Esophagus mucosa (tissue), 1 donor: ENCODE measurements at regions not wholly inside any gene's neighbourhood (a gene's known extent, or its start where the extent isn't known, plus 50 kb on each side); places are given as distances from the start of the nearest gene placed in this dataset.
"Not testable (repeated sequence)": the region's sequence is repeated elsewhere in the genome, so short reads cannot be mapped to it uniquely, and the experiment has no call there.

ENCODE experiments used
- ATAC-seq: fragments of 200-7000 bp; cut with Tn5 transposase; one replicate; pipeline ENCODE4 v1.9.1; 2020
- donor health status: DM: yes; HTN: yes; CAD: no.

DNA sequence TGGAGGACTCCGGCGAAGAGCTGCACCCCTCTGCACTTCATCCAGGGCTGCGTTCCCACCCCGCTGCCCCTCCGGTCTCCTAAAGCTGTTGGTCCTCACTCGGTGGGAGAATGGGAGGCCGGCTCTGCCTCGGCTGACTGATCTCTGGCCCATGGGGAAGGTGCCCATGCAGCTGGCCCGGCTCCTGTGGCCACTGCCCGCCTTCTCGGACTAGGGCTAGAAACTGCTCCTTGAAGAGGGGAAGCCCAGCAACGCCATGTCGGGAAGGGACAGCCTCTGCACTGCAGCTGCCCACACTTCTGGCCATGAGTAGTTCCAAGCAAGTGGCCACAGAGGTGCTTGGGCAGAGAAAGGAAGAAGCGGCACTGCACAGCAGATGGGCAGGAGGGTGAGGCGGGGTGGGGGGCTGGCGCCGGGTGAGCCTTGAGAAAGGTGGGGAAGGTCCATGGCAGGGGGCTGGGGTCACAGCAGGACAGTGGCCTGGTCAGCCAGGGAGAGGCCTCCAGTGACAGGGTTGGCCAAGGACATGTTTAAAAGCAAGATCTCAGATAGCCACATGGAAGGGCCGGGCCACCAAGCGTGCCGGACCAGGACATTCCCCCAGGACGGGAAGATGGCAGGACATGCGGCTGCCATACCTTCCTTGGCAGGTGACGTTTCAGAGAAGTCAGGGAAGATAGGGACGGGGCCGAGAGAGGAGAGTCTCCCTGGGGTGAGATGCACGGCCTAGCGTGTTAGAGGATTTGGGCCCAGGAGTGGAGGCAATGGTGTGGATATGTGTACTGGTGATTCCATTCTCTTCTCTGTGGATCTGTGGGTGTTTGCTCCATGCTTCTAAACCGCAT is 158.8 kb upstream of the HDAC4 start:
- ATAC-seq, result no peak

DNA sequence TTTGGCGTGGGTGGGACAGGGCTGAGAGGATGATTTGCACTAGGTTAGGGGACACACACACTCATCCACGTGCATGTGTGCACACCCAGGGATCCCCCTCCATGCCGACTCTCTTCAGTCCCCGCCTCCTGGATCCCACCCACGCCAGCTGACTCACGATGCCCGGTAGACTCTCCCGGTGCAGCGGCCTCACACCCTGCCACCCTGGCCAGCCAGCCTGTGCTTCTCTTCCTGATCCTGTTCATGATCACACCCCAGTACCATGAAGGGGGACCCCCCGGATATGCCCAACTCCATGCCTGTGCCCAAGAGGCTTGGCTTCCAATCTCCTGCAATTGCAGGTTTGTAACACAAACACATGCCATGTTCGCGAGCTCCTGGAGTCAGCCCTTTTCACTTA is 157.8 kb upstream of the HDAC4 start:
- no peak for ATAC-seq

DNA sequence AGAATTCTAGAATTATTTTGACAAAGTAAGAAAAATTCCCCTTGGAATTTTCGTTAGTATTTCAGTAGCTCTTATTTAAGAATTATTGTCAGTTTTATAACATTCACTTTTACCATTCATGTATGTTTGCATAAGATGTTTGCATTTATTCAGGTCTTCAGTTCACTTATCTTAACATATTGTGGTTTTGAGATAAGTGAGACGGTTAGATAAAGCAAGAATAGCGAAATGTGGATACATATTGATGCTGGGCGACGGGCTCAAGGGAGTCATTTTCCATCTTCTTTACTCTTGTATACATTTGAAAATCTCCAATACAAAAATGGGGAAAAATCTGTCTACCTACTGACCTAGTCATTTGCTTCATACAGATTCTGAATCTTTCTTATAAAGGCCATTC is 156.7 kb upstream of the HDAC4 start:
- ATAC-seq, result no peak

DNA sequence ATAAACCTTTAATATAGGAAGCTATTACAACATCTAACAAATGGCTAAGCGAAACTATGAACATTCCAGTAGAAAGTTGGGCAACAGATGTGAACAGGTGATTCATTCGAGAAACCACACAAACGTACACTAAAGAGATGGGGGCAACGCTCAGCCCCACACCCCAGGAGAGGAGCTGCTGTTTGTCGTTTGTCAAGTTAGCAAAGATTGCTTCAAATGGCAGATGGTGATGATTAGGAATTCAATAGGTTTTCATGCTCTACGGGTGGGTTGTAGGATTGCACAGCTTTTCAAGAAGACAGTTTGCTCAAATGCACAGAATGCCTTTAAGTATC is 154.7 kb upstream of the HDAC4 start:
- ATAC-seq, result no peak

DNA sequence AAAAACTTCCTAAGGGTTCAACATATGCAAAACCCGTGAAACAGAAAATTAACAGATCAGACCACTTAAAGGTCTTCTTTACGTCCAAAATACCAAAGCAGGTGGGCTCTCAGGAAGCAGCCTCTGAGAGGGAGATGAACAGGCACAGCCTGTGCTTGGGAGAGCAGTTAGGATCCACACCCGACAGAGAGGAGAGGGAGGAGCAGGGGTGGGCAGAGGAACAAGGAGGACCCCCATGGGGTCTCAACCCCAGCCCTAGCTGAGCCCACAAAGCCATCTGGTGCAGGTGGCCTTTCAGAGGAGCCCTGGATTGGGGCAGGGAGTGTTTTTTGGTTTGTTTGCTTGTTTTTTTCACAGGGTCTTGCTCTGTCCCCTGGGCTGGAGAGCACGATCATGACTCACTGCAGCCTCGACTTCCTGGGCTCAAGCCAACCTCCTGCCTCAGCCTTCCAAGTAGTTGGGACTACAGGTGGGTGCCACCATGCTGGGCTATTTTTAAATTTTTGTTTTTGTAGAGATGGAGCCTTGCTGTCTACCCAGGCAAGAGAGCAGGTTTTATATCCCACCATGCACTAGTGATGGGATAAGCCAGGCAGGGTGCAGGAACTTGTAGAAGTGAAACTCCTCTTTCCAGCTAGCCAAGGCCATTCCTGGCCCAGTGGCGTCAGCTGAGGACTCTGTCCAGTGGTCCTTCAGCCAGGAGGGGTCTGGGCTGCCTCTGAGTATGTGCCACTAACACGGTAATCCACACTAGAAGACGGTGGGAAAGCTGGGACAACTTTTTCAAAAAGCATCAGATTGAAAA is 154.1 kb upstream of the HDAC4 start:
- no peak for ATAC-seq

DNA sequence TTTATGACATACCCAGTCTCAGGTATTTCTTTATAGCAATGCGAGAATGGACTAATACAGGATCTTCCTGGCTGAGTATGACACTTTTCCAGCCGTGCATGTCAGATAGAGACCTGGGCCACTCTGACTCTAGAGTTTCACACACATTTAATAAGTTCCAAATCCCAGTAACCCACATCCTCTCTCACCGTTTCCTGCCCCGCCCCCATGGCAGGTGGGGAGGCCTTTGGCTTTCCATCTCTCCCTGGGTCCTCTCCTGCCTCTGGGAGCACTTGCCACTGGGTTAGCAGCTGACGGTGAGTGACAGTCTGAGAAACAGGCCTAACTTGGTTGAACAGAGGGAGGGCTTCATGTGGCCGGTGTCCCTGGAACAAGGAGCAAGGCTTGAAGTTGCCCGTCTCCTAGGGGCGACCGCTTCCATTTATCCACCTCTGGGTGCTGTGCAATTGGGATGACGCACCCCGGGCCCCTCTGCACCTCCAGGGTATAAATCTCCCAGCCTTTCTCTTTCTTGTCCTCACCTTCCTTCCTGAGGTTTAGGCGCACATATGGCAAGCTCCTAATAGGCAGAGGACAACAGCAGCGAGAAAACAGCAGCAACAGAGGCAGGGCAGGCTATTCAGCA is 152.7 kb upstream of the HDAC4 start:
- ATAC-seq, result peak; percentile 34

DNA sequence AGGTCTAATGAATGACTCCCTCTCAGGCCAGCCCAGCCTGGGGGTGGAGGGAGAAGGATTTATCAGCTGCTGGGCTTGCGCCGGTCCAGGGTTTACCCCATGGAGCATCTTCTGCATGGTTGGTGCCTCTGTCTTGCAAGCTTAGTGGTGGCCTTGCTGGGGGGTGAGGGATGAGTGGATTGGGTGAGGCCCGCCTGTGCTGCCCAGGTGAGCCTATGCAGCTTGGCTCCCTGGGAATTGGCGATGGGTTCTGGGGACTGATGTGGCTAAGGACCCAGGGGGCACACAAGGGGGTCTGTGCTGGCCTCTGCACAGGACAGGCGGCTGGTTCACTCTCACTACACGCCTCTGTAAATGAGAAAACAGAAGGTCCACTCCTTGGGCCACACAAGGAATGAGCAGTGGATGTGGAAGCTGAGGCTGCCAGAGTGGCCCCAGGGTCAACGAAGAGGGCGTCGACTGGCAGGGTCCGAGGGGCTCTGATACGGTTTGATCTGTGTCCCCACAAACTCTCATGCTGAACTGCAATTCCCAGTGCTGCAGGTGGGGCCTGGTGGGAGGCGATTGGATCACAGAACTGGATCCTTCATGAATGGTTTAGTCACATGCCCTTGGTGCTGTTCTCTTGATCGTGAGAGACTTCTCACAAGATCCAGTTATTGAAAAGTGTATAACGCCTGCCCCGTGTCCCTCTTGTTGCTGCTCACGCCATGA is 151.6 kb upstream of the HDAC4 start:
- ATAC-seq, result no peak

DNA sequence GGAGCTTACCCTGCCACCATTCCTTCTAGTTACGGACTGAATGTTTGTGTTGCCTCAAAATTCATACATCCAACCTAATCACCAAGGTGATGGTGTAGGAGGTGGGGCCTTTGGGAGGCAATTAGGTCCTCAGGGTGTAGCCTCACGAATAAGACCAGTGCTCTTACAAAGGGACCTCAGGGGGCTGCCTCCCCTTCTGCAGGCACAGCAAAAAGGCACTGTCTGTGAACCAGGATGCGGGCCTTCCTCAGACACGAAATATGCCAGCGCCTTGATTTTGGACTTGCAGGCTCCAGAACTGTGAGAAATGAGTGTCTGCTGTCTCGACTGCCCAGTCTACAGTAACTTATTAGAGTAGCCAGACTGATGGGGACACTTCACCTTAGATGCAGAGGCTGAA is 150.4 kb upstream of the HDAC4 start:
- ATAC-seq, result no peak

DNA sequence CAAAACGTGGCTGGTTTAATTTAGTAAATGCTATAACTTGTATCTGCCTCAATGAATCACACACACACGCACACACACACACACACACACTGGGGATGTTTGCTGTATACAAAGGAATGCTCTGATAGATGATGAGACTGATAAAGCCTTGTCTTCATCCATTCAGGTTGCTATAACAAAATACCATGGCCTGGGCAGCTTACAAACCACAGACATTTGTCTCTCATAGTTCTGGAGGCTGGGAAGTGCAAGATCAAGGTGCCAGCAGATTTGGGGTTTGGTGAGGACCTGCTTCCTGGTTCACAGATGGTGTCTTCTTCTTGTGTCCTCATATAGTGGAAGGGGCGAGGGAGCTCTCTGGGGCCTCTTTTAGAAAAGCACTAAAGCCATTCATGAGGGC is 149.5 kb upstream of the HDAC4 start:
- ATAC-seq, result no peak

DNA sequence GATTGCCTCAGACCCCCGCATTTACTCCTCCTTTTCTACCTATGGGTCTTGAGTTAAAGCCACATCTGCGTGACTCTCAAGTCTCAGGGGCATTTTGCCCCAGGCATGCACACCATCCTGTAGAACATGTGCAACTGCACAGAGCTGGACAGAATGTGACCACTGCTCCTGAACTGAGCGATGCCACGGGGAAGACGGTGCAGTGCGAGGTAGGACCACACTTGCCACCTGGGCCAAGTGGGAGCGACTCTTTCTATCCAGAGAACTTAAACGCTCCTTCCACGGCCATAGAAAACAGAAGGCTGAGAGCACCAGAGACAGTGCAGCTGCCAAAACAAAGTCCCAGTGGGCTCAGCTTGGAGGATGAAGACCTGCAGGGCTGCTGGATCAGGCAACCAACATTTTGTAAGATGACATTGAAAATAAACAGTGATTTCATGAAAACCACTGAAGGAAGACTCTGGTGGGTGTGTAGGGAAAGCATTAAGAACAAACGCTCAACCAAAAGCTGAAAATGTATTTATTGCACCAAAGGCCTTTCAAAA is 149.0 kb upstream of the HDAC4 start:
- ATAC-seq, result no peak

DNA sequence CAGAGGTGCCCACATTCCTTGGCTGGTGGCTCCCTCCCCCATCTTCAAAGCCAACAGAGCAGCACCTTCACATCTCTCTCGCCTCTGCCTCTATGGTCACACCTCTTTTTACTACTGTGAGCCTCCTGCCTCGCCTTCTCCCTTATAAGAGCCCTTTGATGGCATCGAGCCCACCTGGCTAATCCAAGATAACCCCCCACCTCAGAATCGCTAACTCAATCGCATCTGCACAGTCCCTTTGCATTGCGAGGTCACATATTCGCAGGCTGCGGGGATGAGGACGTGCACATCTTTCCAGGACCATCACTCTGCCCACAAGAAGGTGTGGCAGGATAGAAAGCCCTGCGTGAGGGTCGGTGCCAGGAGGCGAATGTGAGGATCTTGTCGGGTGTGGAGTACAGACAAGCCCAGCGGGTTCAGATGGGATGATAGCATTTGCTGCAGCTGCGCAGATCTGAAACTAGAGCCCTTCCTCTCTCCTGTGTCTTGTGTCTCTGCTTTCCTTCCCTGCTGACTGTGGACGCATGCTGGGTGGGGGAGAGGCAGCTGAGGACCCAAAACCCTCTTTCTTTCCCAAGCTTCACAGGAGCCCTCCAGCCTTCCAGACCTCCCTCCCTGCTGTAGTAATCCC is 148.3 kb upstream of the HDAC4 start:
- no peak for ATAC-seq

DNA sequence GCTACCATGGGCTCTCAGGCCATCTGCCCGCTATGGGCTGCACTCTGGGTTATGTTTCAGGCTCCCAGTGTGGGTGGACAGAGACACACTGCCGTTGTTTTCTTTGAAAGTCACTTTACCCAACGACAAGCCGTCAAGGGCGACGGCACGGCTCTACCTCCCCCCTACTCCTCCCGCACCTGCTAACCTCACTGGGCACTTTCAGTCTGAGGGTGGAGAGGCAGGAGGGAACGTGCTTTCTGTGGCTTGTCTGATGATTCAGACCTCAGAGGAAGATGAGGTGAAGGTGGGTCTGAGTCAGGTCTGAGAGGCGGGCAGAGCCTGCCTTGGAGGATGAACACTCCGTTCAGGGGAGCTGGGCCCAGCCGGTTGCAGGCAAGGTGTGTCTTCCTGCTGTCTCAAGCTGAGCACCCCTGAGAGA is 147.6 kb upstream of the HDAC4 start:
- peak; percentile 95 for ATAC-seq

DNA sequence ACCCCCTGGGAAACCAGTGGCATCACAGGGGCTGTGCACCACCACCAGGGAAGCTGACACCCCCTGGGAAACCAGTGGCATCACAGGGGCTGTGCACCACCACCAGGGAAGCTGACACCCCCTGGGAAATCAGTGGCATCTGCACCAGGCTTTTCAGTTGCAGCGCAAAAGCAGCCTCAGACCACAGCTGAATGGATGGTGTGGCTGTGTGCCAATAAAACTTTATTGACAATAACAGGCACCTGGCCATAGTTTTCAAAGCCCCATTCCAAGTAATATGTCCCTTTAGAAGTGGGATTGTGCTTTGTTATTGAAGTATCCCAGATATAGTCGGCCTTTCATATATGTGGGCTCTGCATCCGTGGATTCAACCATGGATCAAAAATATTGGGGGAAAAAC is 146.3 kb upstream of the HDAC4 start:
- not testable (repeated sequence) for ATAC-seq

DNA sequence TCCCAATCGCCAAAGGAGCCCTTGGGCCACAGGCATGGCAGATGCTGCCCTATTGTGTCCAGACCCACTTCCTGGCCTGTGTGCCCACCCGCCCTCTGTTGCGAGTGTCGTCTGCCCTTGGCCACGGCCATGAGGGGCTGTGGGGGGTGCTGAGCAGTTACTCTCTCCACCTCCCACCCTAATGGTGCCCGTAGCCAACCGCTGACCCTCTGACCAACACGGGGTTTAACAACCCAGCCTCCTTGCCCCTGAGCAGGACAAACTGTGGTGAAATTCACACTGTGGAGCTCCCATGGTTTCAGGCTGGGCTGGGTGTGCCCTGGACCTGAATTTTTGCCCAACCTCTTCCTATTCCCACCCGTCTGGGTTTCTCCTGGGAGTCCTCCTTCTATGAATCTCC is 145.7 kb upstream of the HDAC4 start:
- ATAC-seq, result no peak

DNA sequence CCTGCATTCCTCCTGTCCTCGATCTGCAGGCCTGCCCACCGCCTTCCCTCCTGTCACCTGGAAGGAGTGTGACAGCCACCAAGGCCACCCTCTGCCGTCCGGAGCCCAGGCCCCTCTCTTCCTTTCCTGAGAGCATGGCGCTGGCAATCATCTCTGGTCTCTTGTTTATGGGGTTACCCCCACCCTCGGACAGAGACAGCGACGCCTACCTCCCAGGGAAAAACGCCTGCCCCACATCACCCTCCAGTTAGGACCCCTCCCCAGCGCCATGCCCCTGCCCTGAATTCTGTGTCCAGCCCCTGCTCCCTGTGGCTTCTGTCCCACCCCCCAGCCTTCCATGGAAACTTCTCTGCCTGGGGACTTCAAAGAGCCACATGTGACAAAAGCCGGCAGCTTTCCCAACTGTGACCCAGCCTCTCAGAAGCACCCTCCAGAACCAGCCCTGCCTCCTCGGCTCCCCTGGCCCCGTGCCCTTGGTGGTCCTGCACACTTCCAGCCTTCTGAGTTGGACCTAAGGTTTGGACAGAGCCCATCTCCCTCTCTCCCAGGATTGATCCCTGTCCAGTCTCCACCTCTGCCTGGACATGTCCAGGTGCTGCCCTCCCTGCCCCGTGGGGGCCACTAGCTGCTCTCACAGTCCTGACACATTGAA is 145.0 kb upstream of the HDAC4 start:
- no peak for ATAC-seq

DNA sequence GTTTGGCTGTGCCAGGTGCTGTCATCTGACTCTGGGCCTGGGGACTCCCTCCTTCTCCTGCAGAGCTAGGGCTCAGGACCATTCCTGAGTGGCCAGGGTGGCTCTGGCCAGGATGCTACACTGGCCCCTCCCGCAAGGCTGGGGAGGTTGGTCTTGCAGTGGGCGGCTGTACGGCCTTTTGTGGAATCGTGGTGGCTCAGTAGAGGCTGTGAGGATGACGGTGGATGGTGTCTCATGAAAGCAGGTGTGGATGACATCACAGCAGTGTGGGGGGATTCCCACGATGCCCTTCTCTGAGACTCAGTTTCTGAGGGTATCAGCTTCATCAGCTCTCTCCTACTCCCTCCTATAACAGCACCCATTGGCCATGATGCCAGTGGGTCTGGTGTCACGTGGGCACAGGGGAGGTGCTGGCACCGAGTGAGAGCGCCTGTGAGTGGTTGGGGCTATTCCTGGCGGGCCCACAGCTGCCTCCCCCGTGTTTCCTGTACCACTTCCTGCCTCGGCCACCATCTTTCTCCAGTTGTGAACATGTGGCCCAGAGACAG is 144.2 kb upstream of the HDAC4 start:
- no peak for ATAC-seq

DNA sequence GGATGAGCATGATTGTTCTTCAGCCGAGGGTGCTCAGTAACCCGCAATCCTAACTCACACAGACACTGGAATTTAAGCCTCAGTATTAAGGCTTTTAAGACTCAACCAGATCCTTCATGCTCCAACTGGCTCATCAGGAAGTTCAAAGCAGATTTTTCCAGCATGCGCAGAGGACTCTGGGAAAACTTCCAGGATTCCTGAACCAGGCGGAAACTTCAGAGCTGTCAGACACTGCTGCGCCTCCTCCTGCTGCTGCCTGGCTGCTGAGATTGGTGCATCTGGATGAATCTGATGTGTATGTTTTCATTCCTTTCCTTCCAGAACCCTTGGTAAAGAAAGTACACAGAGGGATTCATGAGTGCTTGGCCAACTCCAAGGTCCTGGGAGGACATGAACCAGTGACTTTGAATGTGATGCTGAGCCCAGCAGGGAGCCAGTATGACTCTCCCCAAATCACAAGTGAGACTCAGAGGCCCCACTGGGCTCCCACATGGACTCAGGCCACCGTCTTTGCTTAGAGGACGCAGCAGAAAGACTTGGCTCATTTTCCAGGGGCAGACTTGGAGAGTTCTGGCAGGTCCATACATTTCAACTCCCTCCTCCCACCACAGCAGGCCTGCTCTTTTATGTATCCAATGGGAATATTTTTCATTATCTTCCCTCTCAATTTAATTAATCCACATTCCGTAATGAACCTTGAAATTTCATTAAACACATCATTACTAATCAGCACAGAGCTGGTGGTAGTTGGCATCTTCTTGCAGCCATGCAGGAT is 143.5 kb upstream of the HDAC4 start:
- ATAC-seq, result no peak

DNA sequence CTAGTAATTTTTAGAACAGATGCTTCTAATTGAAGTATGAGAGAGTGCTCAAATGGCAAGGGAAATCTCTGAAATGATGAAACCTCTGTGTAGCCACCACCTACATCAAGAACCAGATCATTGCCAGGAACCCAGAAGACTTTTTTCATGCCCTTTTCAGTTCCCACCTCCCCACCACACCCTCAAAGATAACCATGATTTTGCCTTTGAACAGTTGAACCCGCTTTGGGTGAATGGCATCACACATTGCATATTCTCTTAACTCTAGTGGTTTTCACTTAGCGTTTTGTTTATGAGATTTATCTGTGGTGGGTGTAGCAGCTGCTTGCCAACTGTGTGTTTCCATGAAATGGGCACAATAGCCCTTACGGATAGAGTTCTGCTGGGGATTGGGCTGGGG is 142.9 kb upstream of the HDAC4 start:
- no peak for ATAC-seq

DNA sequence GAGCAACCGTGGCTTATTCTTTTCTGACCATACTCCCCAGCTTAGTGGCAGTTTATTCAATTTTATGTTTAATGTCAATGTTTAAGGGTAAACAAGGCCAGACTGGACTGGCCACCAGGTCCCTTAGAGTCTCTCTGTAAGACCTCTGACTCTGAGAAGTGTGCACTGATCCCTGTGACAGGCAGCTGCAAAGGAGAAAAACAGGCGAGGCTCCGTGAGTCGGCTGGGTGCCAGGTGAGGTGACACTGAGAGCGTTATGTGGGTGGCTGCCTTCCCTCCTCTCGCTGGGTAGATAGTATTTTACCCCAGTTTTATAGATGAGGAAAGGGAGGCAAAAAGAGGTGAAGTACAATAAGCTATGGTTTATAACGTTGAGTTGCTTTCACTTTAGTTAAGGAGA is 139.4 kb upstream of the HDAC4 start:
- no peak for ATAC-seq

DNA sequence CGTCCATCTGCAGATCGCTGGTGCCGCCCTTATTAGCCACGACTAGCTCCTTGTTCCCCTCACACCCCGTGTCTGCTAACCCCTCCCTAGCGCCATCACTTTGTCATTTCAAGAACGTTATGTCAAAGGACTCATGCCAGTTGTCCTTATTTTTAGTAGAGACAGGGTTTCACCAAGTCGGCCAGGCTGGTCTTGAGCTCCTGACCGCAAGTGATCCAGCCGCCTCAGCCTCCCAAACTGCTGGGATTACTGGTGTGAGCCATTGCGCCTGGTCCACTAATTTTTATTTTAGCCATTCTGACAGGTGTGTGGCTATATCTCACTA is 138.9 kb upstream of the HDAC4 start:
- ATAC-seq, result no peak
